Vagina (tissue), 2 donors: ENCODE measurements at regions not wholly inside any gene's neighbourhood (a gene's known extent, or its start where the extent isn't known, plus 50 kb on each side); places are given as distances from the start of the nearest gene placed in this dataset.

Experiments
- CTCF ChIP-seq, 3 experiments: fragments of 450-650 bp in 2 of 3; fragments of 200-600 bp in 1 of 3; sonication (generic) in 1 of 3; IDR thresholded peaks; one replicate each; pipeline ENCODE4 v1.5.1; 2017 to 2019; ENCODE audit warnings: antibody characterized with exemption in 3 of 3, mild to moderate bottlenecking in 2 of 3, moderate library complexity in 2 of 3
- POLR2A ChIP-seq, 2 donors: fragments of 450-650 bp; IDR thresholded peaks; one replicate each; pipeline ENCODE4 v1.6.1; 2017; ENCODE audit warnings: antibody characterized with exemption in 2 of 2, mild to moderate bottlenecking in 2 of 2, moderate library complexity in 2 of 2
- POLR2AphosphoS5 ChIP-seq, 2 donors: sonication (generic); formaldehyde crosslinking; IDR thresholded peaks; one replicate each; pipeline ENCODE4 v1.9.0; 2017; ENCODE audit warnings: antibody characterized with exemption in 2 of 2, mild to moderate bottlenecking in 2 of 2, low read depth in 1 of 2; ENCODE audit not compliant: insufficient read depth in 1 of 2

- TF ChIP-seq CTCF (IDR thresholded peaks at IDR 0.05) (no peak), POLR2A (IDR thresholded peaks at IDR 0.05) (no peak), POLR2AphosphoS5 (IDR thresholded peaks at IDR 0.05; ENCODE audit: insufficient read depth in 1 of 2, low read depth in 1 of 2) (no peak)
Observed at GRCh38 chr2:224134003-224134734, 95.1 kb upstream of the SERPINE2 start.
